ENCODE measurements at regions not wholly inside any gene's neighbourhood (a gene's known extent, or its start where the extent isn't known, plus 50 kb on each side); places are given as distances from the start of the nearest gene placed in this dataset.
A peak's percentile ranks its signal among the peaks of the same experiment; 100 is the strongest.
"Not testable (repeated sequence)": the region's sequence is repeated elsewhere in the genome, so short reads cannot be mapped to it uniquely, and the experiment has no call there.

- peaks cover 0 to 2% (median 2%) of the 10 kb centered on the region in 3 donors for H3K27me3 Mint-ChIP-seq (ENCODE audit: low read depth in 3 of 3)
- H3K36me3 Mint-ChIP-seq, result no peaks in the 10 kb centered on the region
- no peaks in the 10 kb centered on the region for H3K9me3 Mint-ChIP-seq
- no peak overlapping the region for H3K4me3 Mint-ChIP-seq
- H3K27ac Mint-ChIP-seq, result no peak overlapping the region
- H3K4me1 Mint-ChIP-seq, result no peaks in the 10 kb centered on the region
- no peak for DNase-seq
Observed at GRCh38 chrX:150094996-150095395, 156.7 kb upstream of the EOLA2 start.

- peaks cover 0 to 2% (median 0%) of the 10 kb centered on the region in 3 donors for H3K27me3 Mint-ChIP-seq (ENCODE audit: low read depth in 3 of 3)
- no peaks in the 10 kb centered on the region for H3K9me3 Mint-ChIP-seq
- no peak overlapping the region for H3K27ac Mint-ChIP-seq
- H3K36me3 Mint-ChIP-seq, result no peaks in the 10 kb centered on the region
- DNase-seq, result no peak
- H3K4me1 Mint-ChIP-seq, result no peaks in the 10 kb centered on the region
- H3K4me3 Mint-ChIP-seq, result no peak overlapping the region
Observed at GRCh38 chrX:150099316-150099715, 161.0 kb upstream of the EOLA2 start.

- H3K4me1 Mint-ChIP-seq, result no peaks in the 10 kb centered on the region
- no peak for DNase-seq
- H3K4me3 Mint-ChIP-seq, result no peak overlapping the region
- peaks cover 0 to 2% (median 0%) of the 10 kb centered on the region in 3 donors for H3K27me3 Mint-ChIP-seq (ENCODE audit: low read depth in 3 of 3)
- no peaks in the 10 kb centered on the region for H3K9me3 Mint-ChIP-seq
- H3K27ac Mint-ChIP-seq, result no peak overlapping the region
- H3K36me3 Mint-ChIP-seq, result no peaks in the 10 kb centered on the region
Observed at GRCh38 chrX:150100261-150100660, 162.0 kb upstream of the EOLA2 start.

GRCh38 chrX:150118476-150118875 is 180.2 kb upstream of the EOLA2 start:
- peaks cover 0 to 4% (median 1%) of the 10 kb centered on the region in 3 donors for H3K27me3 Mint-ChIP-seq (ENCODE audit: low read depth in 3 of 3)
- no peaks in the 10 kb centered on the region for H3K4me1 Mint-ChIP-seq
- H3K27ac Mint-ChIP-seq, result no peak overlapping the region
- peaks cover 0 to 5% (median 0%) of the 10 kb centered on the region in 6 donors for H3K9me3 Mint-ChIP-seq
- no peak for DNase-seq
- no peak overlapping the region for H3K4me3 Mint-ChIP-seq
- H3K36me3 Mint-ChIP-seq, result no peaks in the 10 kb centered on the region

- H3K4me1 Mint-ChIP-seq, result no peaks in the 10 kb centered on the region
- peaks cover 0 to 5% (median 0%) of the 10 kb centered on the region in 6 donors for H3K9me3 Mint-ChIP-seq
- H3K36me3 Mint-ChIP-seq, result no peaks in the 10 kb centered on the region
- no peak for DNase-seq
- no peak overlapping the region for H3K4me3 Mint-ChIP-seq
- peaks cover 1 to 4% (median 2%) of the 10 kb centered on the region in 3 donors for H3K27me3 Mint-ChIP-seq (ENCODE audit: low read depth in 3 of 3)
- H3K27ac Mint-ChIP-seq, result no peak overlapping the region
Observed at GRCh38 chrX:150119323-150119722, 181.0 kb upstream of the EOLA2 start.

- not testable (repeated sequence) for H3K27me3 Mint-ChIP-seq (ENCODE audit: low read depth in 3 of 3); H3K4me3 Mint-ChIP-seq; H3K27ac Mint-ChIP-seq; H3K36me3 Mint-ChIP-seq; DNase-seq; H3K9me3 Mint-ChIP-seq; H3K4me1 Mint-ChIP-seq
Observed at GRCh38 chrX:150125045-150125444, 186.8 kb upstream of the EOLA2 start.

- H3K36me3 Mint-ChIP-seq, result no peaks in the 10 kb centered on the region
- peaks cover 1 to 7% (median 6%) of the 10 kb centered on the region in 3 donors for H3K27me3 Mint-ChIP-seq (ENCODE audit: low read depth in 3 of 3)
- H3K27ac Mint-ChIP-seq, result no peak overlapping the region
- DNase-seq, result no peak
- H3K9me3 Mint-ChIP-seq, result peaks cover 0 to 7% (median under 1%) of the 10 kb centered on the region in 6 donors
- no peak overlapping the region for H3K4me3 Mint-ChIP-seq
- H3K4me1 Mint-ChIP-seq, result no peaks in the 10 kb centered on the region
Observed at GRCh38 chrX:150127216-150127615, 188.9 kb upstream of the EOLA2 start.

GRCh38 chrX:150143721-150144440 is 205.6 kb upstream of the EOLA2 start:
- H3K27me3 Mint-ChIP-seq (ENCODE audit: low read depth in 3 of 3), result peaks cover 5 to 32% (median 19%) of the 10 kb centered on the region in 3 donors
- H3K4me3 Mint-ChIP-seq, result peak overlapping the region in 4 of 5 donors; percentile 12 to 61 (median 30)
- DNase-seq, result peak; percentile 19 to 38 (median 24)
- no peaks in the 10 kb centered on the region for H3K36me3 Mint-ChIP-seq
- peaks cover 19 to 22% of the 10 kb centered on the region in 2 donors for H3K4me1 Mint-ChIP-seq
- peaks cover 0 to 24% (median 10%) of the 10 kb centered on the region in 6 donors for H3K9me3 Mint-ChIP-seq
- H3K27ac Mint-ChIP-seq, result peak overlapping the region in 1 of 6 donors; percentile 27

GRCh38 chrX:150146271-150146896 is 208.1 kb upstream of the EOLA2 start:
- peaks cover 0 to 22% (median 10%) of the 10 kb centered on the region in 6 donors for H3K9me3 Mint-ChIP-seq
- H3K27me3 Mint-ChIP-seq (ENCODE audit: low read depth in 3 of 3), result peaks cover 4 to 30% (median 19%) of the 10 kb centered on the region in 3 donors
- no peaks in the 10 kb centered on the region for H3K36me3 Mint-ChIP-seq
- H3K4me1 Mint-ChIP-seq, result peaks cover 23 to 32% of the 10 kb centered on the region in 2 donors
- no peak for DNase-seq
- no peak overlapping the region for H3K4me3 Mint-ChIP-seq
- no peak overlapping the region for H3K27ac Mint-ChIP-seq

GRCh38 chrX:150148749-150149672 is 210.7 kb upstream of the EOLA2 start:
- H3K36me3 Mint-ChIP-seq, result no peaks in the 10 kb centered on the region
- no peak overlapping the region for H3K27ac Mint-ChIP-seq
- peaks cover 6 to 12% (median 12%) of the 10 kb centered on the region in 3 donors for H3K27me3 Mint-ChIP-seq (ENCODE audit: low read depth in 3 of 3)
- no peak overlapping the region for H3K4me3 Mint-ChIP-seq
- DNase-seq, result no peak
- H3K4me1 Mint-ChIP-seq, result peaks cover 12 to 23% of the 10 kb centered on the region in 2 donors
- H3K9me3 Mint-ChIP-seq, result peaks cover 0 to 2% (median under 1%) of the 10 kb centered on the region in 6 donors

GRCh38 chrX:150150076-150150779 is 211.9 kb upstream of the EOLA2 start:
- no peak overlapping the region for H3K27ac Mint-ChIP-seq
- H3K4me3 Mint-ChIP-seq, result peak overlapping the region in 1 of 5 donors; percentile 24
- no peaks in the 10 kb centered on the region for H3K9me3 Mint-ChIP-seq
- no peak for DNase-seq
- no peaks in the 10 kb centered on the region for H3K36me3 Mint-ChIP-seq
- H3K4me1 Mint-ChIP-seq, result peaks cover 4 to 11% of the 10 kb centered on the region in 2 donors
- H3K27me3 Mint-ChIP-seq (ENCODE audit: low read depth in 3 of 3), result peaks cover 9 to 12% (median 12%) of the 10 kb centered on the region in 3 donors

- Mint-ChIP-seq H3K4me3 (peak overlapping the region in 1 of 5 donors; percentile 24), H3K36me3 (no peaks in the 10 kb centered on the region), H3K27me3 (ENCODE audit: low read depth in 3 of 3) (peaks cover 9 to 10% (median 10%) of the 10 kb centered on the region in 3 donors), H3K27ac (no peak overlapping the region), H3K9me3 (no peaks in the 10 kb centered on the region), H3K4me1 (peaks cover 4 to 11% of the 10 kb centered on the region in 2 donors)
- no peak for DNase-seq
Observed at GRCh38 chrX:150150780-150151125, 212.4 kb upstream of the MAMLD1 start.

- peaks cover 4 to 11% of the 10 kb centered on the region in 2 donors for H3K4me1 Mint-ChIP-seq
- no peak overlapping the region for H3K27ac Mint-ChIP-seq
- no peaks in the 10 kb centered on the region for H3K9me3 Mint-ChIP-seq
- H3K4me3 Mint-ChIP-seq, result no peak overlapping the region
- no peaks in the 10 kb centered on the region for H3K36me3 Mint-ChIP-seq
- DNase-seq, result no peak
- H3K27me3 Mint-ChIP-seq (ENCODE audit: low read depth in 3 of 3), result peaks cover 7 to 10% (median 9%) of the 10 kb centered on the region in 3 donors
Observed at GRCh38 chrX:150152036-150152435, 211.1 kb upstream of the MAMLD1 start.

All from immature natural killer cell (primary cell).